ENCODE measurements at regions not wholly inside any gene's neighbourhood (a gene's known extent, or its start where the extent isn't known, plus 50 kb on each side); places are given as distances from the start of the nearest gene placed in this dataset.
A peak's percentile ranks its signal among the peaks of the same experiment; 100 is the strongest.
"Not testable (repeated sequence)": the region's sequence is repeated elsewhere in the genome, so short reads cannot be mapped to it uniquely, and the experiment has no call there.

DNA sequence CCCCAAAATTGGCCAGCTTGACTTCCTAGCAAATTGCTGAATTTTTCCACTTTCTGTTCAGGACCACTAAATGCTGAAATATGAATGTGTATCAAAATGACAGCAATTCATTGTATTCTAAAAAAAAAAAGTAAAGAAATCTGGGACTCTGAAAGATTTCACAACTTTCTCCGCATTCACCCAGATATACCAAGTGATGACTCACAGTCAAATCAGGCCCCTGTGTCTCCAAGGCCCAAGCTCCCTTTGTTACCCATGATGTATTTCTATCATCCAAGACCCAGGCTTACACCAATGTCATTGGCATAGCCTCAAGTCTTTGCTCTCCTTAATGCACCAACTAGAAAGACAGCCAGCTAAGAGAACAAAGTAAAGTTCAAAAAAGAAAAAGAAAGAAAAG, 493.9 kb downstream of the NTRK2 start:
- no peak for DNase-seq (ENCODE audit: low read depth in 2 of 3, low spot score in 2 of 3)

DNA sequence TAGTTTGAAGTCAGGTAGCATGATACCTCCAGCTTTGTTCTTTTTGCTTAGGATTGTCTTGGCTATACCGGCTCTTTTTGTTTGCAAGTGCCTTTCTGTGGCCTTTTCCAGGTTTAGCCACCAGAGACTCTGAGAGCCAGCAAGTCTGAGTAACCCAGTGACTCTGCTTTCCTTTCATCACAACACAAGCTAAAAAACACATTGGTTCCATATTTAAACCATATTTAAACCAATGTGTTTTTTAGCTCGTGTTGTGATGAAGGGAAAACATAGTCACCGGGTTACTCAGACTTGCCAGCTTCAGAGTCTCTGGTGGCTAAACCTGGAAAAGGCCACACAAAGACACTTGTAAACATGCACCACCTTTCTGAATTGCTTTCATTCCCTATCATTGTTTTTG, 493.3 kb downstream of the NTRK2 start:
- no peak for DNase-seq (ENCODE audit: low read depth in 2 of 3, low spot score in 2 of 3)

DNA sequence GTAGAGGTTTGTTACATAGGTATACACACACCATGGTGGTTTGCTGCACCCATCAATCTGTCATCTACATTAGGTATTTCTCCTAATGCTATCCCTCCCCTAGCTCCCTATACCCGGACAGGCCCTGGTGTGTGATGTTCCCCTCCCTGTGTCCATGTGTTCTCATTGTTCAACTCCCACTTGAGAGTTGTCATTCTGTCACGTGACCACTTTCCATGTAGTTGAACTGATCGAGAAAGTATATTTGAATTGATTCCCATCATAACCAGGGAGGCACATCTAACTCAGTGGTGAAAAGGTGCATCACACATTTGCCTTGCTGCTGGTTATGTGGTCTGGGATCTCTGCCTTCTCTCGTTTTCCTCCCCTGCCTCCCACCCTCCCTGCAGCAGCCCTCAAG, 491.4 kb downstream of the NTRK2 start:
- DNase-seq (ENCODE audit: low read depth in 2 of 3, low spot score in 2 of 3): not testable (repeated sequence)

DNA sequence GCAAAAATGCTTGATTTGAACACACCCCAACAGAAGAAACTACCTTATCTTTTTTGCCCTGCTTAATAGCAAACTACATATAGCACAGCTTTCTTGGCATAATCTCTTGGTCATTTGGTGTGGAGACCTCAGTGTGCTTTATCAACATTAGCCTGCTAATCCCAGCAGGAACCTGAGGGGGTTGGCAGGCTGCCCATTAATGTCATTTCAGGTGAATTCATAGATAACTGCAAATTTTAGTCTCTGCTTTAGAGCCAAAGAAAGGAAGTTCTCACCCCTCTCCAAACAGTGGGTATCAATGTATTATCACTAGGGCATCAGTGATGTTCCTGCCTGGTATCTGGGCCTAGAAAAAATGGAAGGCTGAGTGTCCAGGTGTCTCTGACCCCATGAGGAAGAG, 489.0 kb downstream of the NTRK2 start:
- no peak for DNase-seq (ENCODE audit: low read depth in 2 of 3, low spot score in 2 of 3)

DNA sequence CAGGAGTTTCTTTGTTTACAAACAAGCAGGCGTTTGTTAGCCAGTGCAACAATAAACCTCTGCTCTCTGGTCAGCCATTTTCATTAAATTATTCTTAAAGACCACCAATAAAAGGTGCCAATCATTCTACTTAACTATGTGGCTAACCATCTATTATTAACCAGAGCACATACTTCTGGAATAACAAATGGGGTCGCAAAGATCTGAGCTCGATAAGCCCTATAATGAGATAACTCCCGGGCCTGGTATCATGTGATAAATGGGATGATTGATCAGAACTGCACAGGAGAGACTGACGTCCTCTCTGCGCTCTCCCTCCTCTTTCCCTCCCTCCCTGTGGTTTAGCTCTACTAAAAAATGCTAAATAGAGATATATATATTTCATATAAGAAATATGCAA, 488.2 kb downstream of the NTRK2 start:
- no peak for DNase-seq (ENCODE audit: low read depth in 2 of 3, low spot score in 2 of 3)

DNA sequence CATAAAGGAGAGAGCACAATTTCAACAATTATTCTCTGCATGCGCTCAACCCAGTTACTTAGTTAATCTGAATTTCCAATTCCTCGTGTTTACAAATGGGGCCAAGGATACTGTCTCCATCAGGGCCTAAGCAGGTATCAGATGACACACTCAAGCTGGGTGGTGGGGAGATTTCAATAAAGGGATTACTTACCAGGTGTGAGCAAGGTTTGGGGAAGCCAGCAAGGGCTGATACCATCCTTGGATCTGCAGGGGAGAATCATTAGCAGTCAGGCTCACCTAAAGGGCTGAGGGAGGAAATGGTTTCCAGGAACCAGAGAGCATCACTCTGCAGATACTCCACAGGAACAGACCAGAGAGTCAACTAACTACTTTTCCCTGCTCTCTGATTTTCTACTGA, 487.1 kb downstream of the NTRK2 start:
- no peak for DNase-seq (ENCODE audit: low read depth in 2 of 3, low spot score in 2 of 3)

DNA sequence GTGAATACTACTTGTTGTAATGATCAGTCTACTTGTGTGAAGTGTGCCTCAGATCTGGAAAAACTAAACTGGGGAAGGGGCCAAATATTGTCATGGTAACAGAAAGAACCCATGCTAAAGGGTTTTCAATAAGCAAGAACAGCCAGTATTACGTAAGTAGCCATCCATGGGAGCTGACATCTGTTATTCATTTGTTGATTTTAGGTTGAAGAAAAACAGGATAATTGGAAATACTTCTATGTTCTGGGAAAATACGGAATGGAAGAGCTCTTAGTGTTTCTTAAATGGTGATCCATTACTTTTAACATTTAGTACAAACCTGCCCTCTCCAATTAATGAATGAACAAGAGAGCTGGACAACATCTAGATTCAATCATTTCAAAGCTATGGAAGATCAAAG, 485.8 kb downstream of the NTRK2 start:
- no peak for DNase-seq (ENCODE audit: low read depth in 2 of 3, low spot score in 2 of 3)

DNA sequence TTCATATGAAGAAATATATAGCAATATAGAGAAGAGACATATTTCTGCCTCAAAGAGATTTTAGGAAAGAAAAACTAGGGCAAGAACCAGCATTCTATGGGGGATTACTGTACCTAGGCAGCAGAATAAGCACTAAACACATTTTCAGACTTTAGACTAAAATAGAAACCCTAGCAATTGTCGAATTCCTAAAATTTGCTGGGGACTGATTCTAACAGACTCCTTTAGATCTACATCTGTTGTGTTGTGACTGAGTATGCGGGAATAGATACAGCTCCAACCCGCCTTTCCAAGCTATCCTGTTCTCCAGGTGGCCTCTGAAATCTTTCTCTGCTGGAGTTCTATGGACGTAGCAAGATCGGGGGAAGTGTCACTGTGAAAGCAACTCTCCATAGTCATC, 482.2 kb downstream of the NTRK2 start:
- no peak for DNase-seq (ENCODE audit: low read depth in 2 of 3, low spot score in 2 of 3)

DNA sequence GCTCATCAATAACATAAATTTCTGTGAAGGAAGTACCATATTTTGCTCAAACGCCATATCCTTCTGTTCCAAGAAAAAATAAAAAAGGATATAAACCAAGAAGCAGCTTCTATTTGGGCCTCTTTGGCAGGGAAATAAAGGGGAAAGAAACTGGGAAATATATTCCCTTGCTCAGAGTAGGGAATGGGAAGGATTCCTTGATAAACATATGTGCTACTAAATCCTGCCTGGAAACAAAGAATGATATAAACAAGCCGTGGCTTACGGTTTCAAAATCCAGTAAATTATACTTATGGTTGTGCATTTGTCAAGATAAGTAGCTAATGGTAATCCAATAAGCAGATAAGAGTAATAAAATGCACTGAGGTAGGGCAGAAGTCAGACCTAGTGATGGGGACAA, 481.6 kb downstream of the NTRK2 start:
- no peak for DNase-seq (ENCODE audit: low read depth in 2 of 3, low spot score in 2 of 3)

DNA sequence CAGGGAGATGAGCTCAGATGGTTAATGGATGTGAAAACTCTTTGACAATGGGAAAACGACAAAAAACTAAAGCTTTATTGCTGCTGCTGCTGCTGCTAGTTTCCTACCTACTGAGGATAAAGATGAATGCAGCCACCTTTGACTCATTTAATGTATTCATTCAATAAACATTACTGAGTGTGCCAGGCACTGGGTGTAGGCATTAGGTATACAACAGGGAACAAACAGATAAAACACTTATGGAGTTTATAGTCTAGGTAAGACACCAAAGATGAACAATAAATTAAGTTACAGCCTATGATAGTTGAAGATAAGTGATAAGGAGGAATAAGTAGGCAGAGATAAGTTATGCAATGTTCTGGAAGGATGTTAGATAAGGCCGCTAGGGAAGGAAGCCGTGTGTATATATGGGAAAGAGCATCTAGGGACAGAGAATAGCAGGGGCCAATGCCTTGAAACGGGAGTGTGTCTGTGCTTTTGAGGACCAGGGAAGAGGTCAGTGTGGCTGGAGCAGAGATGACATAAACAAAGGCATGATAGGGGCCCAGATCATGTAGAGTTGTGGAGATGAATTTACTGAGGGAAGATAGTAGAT, 477.6 kb downstream of the NTRK2 start:
- DNase-seq (ENCODE audit: low read depth in 2 of 3, low spot score in 2 of 3): no peak

DNA sequence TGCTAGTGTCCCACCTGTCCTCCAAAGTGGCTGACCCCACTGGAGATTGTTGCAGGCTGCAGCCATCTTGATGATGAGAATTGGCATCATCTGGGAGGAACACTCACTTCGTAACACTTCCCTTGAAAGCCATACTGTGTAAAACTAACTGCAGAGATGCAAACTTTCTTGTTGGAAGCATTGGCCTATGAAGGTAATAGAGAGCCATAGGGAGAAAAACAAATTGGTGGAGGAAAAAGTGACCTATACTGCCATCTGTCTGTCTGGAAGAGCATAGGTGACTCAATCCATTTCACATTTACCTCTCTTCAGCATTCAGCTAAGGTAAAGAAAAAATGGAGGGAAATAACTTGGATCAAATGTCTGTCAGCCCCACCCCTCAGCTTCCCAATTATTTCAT, 473.4 kb downstream of the NTRK2 start:
- DNase-seq (ENCODE audit: low read depth in 2 of 3, low spot score in 2 of 3): peak in 1 of 3 donors; percentile 3

DNA sequence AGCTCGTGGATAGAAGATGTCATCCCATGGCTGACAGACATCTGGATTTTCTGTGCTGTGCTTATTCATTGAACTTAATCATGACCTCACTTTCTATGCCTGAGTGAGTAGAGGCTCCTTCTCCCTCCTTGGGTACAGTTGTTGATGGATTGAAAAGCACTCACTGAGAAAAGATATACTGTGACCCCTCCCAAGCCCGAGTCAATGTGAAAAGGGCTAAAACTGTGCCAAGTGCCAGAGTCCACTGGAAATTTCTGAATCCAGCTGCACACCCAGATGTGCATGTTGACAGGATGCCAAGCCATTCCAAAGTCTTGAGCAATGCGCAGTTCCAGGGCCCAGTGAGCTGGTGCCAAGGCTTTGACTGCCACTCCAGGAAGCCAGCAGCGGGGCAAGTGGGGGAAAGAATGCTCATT, 473.0 kb downstream of the NTRK2 start:
- DNase-seq (ENCODE audit: low read depth in 2 of 3, low spot score in 2 of 3): no peak

DNA sequence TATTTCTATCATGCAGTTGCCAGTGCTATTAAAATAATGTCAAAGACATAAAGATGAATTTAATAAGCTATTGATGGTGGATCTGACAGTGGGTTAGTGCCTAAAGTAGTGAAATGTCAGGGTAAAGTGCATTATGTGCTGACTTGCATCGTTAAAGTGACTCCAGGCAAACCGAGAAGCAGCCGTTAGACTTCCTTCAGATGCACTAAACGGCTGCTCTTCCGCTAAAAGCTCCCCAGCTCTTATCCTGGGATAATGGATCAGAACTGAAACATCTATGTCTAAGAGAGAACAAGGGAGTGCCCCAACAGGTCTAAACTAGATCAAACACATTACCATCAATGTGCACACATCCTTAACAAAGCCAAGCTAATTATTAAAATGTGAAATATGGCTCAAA, 468.2 kb downstream of the NTRK2 start:
- DNase-seq (ENCODE audit: low read depth in 2 of 3, low spot score in 2 of 3): no peak

DNA sequence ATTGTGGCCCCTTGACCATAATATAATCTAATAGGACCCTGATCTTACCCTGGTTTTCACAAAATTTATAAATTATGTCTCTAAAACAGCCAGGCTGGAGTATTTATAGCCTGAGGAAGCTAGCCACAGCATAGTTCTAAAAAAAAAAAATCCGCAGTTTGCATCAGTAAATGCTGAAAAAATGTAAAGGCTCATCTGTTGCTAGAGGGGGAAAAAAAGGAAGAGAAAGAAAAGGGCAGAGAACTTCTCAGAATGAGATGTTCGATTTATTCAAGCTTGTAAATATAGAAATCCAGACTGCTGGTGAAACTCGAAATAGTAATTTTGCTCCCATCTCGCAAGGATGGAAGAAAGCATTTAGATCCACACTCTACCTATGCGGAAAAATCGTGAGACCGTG, 467.5 kb downstream of the NTRK2 start:
- DNase-seq (ENCODE audit: low read depth in 2 of 3, low spot score in 2 of 3): no peak

DNA sequence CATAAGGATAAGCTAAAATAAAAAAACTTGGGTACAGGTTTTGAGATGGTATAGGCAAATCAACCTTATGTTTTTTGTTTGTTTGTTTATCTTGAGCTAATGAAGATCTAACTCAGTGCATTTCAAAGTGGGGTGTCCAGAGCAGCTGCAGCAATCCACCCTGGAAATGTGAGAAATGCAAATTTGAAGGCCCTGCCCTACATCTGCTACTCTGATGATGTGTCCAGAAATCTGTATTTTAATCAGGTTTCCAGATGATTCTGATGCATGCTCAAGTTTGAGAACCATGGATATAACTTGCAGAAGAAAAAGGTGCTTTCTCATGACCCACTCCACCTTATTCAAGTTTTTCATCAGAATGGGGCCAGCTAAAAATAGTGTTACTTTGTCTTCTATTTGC, 467.0 kb downstream of the NTRK2 start:
- no peak for DNase-seq (ENCODE audit: low read depth in 2 of 3, low spot score in 2 of 3)

DNA sequence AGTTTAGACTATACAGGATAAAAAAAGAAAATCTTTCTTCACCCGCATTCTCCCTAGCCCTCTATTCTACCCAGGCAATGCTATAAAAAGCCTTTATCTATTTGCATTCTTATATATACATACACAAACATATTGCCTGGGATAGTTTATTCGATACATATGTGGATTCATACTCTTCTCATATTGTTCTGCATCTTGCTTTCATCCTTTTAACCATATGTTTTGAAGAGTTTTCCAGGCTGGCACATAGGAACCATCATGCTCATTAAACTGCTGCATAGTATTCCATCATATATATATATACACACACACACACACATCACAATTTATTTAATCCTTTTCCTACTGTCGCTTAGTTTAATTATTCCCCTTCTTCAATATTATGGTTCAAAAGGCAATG, 461.2 kb downstream of the NTRK2 start:
- DNase-seq (ENCODE audit: low read depth in 2 of 3, low spot score in 2 of 3): no peak

DNA sequence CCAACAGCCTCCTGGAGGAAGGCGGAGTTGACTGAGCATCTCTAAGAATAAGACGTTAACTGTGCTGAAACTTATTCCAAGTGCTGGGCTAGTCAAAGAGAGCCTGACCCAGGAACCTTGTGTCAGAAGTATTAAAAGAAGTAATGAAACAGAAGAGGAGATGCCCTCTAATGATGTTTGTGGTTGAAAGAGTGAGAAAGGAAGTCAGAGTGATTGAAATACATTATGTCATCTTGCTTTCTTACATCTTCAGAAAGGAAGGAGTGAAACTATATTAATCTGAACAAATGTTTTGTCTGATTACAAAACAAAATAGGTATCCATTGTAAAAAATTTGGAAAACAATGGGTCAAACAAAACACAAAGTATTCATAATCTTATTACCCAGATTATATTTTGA, 460.7 kb downstream of the NTRK2 start:
- DNase-seq (ENCODE audit: low read depth in 2 of 3, low spot score in 2 of 3): no peak

DNA sequence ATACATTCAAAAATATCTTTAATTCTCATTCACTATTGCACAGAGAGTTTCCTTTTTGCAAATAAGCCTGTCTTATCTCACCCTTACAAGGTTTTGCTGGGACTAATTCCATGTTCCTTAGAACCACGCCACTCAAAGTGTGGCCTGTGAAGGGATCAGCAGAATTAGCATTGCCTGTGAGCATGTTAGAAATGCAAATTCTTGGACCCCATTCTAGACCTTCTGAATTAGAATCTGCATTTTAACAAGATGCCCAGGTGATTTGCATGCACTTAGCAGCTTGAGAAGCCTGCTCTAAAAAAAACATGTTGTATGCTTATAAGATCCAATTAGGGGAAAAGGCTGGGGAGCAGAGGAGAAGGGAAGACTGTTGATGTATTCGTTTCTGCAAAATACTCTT, 460.0 kb downstream of the NTRK2 start:
- DNase-seq (ENCODE audit: low read depth in 2 of 3, low spot score in 2 of 3): no peak

DNA sequence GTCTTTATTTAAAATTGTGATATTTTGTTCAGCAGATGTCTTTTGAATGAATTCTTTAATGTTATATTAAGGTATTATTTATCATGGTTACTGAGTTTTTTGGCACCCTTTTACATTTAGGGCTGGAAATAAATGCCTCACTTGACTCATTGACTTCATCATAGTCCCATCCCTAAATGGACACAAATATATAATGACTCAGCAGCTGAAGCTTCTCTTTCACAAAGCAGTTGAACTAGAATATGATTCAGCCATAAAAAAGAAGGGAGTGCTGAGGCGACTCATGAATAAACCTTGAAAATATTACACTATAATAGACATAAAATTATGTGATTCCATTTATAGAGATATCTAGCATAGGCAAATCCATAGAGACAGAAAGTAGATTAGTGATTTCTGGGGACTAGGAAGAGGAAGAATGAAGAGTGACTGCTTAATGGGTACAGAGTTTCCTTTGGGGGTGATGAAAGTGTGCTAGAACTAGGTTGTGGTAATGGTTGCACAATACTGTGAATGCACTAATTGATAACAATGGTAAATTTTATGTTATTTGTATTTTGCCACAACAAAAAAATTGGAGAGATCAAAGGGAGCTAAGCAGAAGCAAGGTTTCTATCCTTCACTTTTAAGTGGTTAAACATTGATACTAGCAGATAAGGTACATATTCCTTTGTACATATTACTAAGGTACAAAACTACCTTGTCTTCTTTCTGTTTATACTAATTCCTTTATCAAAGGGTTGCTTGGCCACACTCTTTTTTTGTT, 449.6 kb downstream of the NTRK2 start:
- DNase-seq (ENCODE audit: low read depth in 2 of 3, low spot score in 2 of 3): no peak

DNA sequence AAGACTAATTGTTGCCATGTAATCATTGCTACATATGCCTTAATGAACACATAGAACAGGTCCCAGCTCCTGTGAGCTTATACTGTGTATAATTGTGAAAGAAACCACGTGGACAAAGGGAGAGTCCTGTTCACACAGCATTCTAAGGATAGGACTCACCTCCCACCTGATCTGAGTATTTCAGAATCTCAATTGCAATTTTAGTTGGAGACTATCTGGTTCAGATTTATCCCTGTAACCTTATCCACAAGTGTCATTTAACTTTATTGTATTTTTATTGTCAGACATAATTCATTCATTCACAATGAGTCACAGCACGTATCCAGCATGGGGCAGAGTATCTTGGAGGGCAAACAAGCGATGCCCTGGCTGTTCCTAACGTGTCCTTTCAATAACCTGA, 448.3 kb downstream of the NTRK2 start:
- DNase-seq (ENCODE audit: low read depth in 2 of 3, low spot score in 2 of 3): no peak

DNA sequence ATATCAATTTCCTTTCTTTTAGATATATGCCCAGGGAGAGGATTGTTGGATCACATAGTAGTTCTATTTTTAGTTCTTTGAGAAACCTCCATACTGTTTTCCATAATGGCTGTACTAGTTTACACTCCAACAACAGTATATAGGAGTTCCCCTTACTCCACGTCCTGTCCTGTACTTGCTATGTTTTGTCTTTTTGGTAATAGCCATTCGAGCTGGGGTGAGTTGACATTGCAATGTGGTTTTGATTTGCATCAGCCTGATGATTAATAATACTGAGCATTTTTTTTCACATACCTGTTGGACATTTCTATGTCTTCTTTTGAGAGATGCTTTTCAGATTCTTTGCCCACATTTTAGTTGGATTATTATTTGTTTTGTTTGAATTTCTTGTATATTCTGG, 445.9 kb downstream of the NTRK2 start:
- no peak for DNase-seq (ENCODE audit: low read depth in 2 of 3, low spot score in 2 of 3)

DNA sequence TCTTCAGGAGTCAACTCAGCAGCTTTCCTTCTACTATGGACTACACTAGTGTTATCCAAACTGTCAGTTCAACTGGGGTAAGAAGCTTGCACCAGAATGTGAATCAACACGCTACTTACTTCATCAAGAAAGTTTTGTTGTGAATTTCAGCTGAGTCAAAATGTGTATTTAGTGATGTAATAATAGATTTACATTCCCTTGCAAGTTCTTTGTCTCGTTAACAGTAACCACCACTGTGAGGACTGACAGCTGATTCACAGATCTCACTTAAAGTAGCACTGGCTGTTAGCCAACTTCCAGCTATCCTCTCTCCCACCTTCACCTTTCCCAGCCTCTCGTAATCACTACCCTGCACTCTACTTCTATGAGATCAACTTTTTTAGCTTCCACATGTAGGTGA, 445.3 kb downstream of the NTRK2 start:
- no peak for DNase-seq (ENCODE audit: low read depth in 2 of 3, low spot score in 2 of 3)

DNA sequence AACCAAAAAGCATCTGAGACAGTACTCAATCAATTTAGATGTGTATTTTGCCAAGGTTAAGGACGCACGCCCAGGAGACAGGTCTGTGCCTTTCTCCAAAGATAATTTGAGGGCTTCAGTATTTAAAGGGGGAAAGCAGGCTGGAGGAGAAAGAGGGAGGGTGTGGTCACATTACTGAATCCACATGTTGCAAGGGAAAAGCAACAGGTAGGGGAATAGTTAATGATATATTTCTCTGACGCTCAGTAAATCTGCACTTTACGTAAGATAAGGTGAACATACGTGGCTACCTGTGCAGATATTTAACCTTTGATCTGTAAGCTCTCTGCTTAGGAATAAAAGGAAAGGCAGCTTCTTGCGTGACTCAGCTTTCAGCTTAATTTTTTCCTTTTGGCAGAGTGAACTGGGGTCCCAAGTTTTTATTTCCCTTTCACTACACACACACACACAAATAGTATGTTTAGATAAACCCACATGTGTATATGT, 443.4 kb downstream of the NTRK2 start:
- DNase-seq (ENCODE audit: low read depth in 2 of 3, low spot score in 2 of 3): no peak

Data from hematopoietic multipotent progenitor cell (in vitro differentiated cells).